ENCODE measurements at regions not wholly inside any gene's neighbourhood (a gene's known extent, or its start where the extent isn't known, plus 50 kb on each side); places are given as distances from the start of the nearest gene placed in this dataset.

DNA sequence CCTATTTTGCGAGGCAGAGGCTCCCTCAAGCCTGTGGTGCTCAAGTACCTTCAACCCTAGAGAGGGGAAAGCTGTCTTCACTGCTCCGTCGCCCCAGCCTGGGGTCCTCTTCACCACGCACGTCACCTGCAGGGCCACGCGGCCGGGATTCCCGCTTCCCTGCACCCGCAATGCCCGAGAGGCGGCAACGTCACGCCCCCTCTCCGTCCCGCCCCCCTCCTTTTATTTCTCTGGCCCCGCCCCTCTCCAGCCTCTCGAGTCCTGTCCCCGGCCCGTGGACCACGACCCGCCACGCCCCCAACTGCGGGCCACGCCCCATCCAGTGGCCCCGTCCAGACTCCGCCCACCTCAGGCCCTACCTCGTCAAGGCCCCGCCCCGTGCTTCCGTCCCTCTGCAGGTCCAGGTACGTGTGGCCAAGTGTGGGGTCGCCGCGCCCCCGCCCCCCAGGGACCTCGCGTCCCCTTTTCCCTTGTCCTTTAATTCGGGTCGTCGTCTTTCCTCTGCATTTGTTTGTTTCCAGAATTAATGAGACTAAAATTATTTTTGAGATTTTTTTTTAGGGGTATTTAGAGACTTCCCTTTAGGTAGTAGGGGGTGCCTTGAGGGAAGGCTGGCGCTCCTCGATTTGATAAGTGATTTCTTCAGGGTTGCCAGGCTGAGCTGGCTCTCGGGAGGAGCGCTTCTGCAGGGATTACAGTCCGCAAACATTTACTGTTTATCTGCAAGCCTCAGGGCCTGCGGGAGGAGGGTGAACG, 69.8 kb upstream of the BAIAP2L1 start (continued):
- TF ChIP-seq CHD2 (IDR thresholded peaks at IDR 0.05; ENCODE audit: low read length) = no peak
- no peak for TF ChIP-seq CBX5 (IDR thresholded peaks at IDR 0.05; ENCODE audit: low read depth, low read length)
- TF ChIP-seq EGR1 (IDR thresholded peaks at IDR 0.05; ENCODE audit: borderline replicate concordance, low read depth, low read length) = no peak
- TF ChIP-seq, protein P1, sequence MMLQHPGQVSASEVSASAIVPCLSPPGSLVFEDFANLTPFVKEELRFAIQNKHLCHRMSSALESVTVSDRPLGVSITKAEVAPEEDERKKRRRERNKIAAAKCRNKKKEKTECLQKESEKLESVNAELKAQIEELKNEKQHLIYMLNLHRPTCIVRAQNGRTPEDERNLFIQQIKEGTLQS (IDR thresholded peaks at IDR 0.05; ENCODE audit: insufficient read depth, low read depth, low read length) = no peak
- TF ChIP-seq TCF12 (IDR thresholded peaks at IDR 0.05; ENCODE audit: low read depth, low read length) = no peak
- TF ChIP-seq HDAC6 (IDR thresholded peaks at IDR 0.05; ENCODE audit: low read depth, low read length) = no peak
- no peak for TF ChIP-seq SIN3A (conservative IDR thresholded peaks at IDR 0.05 in 1 of 2, IDR thresholded peaks at IDR 0.05 in 1 of 2; ENCODE audit: low read depth in 1 of 2, low read length in 2 of 2)
- TF ChIP-seq PHF8 (conservative IDR thresholded peaks at IDR 0.05; ENCODE audit: low read depth, low read length) = 0 out of 2 replicates have a peak, but pooled peaks have one; percentile 32
- TF ChIP-seq, protein P2, sequence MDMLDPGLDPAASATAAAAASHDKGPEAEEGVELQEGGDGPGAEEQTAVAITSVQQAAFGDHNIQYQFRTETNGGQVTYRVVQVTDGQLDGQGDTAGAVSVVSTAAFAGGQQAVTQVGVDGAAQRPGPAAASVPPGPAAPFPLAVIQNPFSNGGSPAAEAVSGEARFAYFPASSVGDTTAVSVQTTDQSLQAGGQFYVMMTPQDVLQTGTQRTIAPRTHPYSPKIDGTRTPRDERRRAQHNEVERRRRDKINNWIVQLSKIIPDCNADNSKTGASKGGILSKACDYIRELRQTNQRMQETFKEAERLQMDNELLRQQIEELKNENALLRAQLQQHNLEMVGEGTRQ (IDR thresholded peaks at IDR 0.05; ENCODE audit: low read length) = no peak
- no peak for TF ChIP-seq SAP30 (IDR thresholded peaks at IDR 0.05; ENCODE audit: insufficient read depth, insufficient replicate concordance, low read length)
- TF ChIP-seq HDAC2 (IDR thresholded peaks at IDR 0.05; ENCODE audit: borderline replicate concordance in 1 of 2, low read depth in 2 of 2, low read length in 2 of 2) = no peak
- peak; percentile 39 for TF ChIP-seq ASH2L (IDR thresholded peaks at IDR 0.05; ENCODE audit: low read length)
- TF ChIP-seq CREB1 (IDR thresholded peaks at IDR 0.05) = peak; percentile 67
- no peak for TF ChIP-seq FOSL1 (IDR thresholded peaks at IDR 0.05; ENCODE audit: insufficient read depth, low read depth, low read length)
